H1 (cell line): ENCODE measurements at regions not wholly inside any gene's neighbourhood (a gene's known extent, or its start where the extent isn't known, plus 50 kb on each side); places are given as distances from the start of the nearest gene placed in this dataset.

Source experiments
- EZH2 ChIP-seq: fragments of 200-600 bp; sonication (generic); IDR thresholded peaks from 2 replicates; pipeline ENCODE4 v1.7.1; 2012; ENCODE audit warnings: low read depth, mild to moderate bottlenecking, moderate library complexity, low read length, inconsistent platforms; ENCODE audit not compliant: severe bottlenecking
- JUN ChIP-seq: IDR thresholded peaks from 2 replicates; pipeline ENCODE4 v1.6.1; 2011; ENCODE audit warnings: low read depth, mild to moderate bottlenecking, improper control_type of control experiment, low read length
- RFX5 ChIP-seq: IDR thresholded peaks from 2 replicates; pipeline ENCODE4 v1.6.1; 2011; ENCODE audit warnings: low read depth, low read length, improper control_type of control experiment, borderline replicate concordance
- SAP30 ChIP-seq: fragments of 300-600 bp; sonication (generic); IDR thresholded peaks from 2 replicates; pipeline ENCODE4 v1.7.1; 2012; ENCODE audit warnings: low read length, moderate library complexity, mild to moderate bottlenecking, inconsistent platforms; ENCODE audit not compliant: insufficient read depth, insufficient replicate concordance

DNA sequence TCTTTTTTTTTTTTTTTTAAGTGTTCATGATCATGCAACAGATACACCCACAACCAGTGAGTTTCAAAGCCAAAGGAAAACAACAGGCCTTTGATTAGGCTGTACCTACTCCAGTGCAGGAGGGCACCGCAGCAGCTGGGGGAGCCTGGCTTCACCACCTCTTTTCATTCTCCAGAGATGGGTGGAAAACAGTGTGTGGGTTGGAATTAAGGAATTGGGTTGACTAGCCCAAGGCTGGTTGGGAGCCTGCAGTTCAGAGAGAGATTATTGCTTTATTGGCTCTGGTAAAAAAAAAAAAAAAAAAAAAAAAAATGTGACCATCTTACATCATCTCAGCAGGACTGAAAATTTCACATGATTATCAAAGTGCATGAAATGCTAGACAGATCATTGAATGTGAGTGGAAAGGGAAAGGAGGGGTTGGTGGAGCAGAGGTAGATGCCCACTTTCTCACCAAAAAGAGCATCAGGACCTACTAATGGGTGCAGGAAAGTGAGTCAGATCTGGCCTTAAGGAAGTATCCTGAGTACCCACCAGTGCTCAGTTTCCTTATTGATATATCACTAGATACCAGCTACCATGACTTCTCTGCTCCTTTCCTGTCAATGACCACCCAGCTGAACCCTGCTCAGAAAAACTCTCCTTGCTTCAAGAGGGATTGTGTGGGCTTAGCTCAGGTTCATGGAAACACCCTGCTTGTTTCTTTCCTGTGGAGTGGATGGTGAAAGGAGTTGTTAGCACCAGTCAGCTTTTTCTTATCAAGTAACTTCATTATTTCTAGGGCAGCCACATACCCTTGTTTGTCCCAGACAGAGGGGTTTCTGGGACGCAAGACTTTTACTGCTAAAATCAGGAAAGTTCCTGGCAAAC is 54.8 kb upstream of the DYRK2 start (continued):
- TF ChIP-seq RFX5 (no peak), EZH2 (no peak), SAP30 (no peak), JUN (no peak)
